ENCODE measurements at regions not wholly inside any gene's neighbourhood (a gene's known extent, or its start where the extent isn't known, plus 50 kb on each side); places are given as distances from the start of the nearest gene placed in this dataset.

- no peak for DNase-seq
- Mint-ChIP-seq H3K4me3 (ENCODE audit: unreplicated experiment) (no peak overlapping the region), H3K27me3 (ENCODE audit: unreplicated experiment) (peaks cover 2% of the 10 kb centered on the region), H3K27ac (ENCODE audit: unreplicated experiment) (no peak overlapping the region), H3K36me3 (ENCODE audit: unreplicated experiment) (peaks cover under 1% of the 10 kb centered on the region), H3K4me1 (ENCODE audit: low read depth, unreplicated experiment) (no peaks in the 10 kb centered on the region), H3K9me3 (ENCODE audit: unreplicated experiment) (peaks cover 2% of the 10 kb centered on the region)
- no peak for TF ChIP-seq CTCF (IDR thresholded peaks at IDR 0.05; ENCODE audit: partially characterized antibody, unreplicated experiment)
These were observed 163.0 kb upstream of the TLL1 start for GRCh38 chr4:165709973-165710526.

- Mint-ChIP-seq H3K27me3 (ENCODE audit: unreplicated experiment) (no peaks in the 10 kb centered on the region), H3K36me3 (ENCODE audit: unreplicated experiment) (peaks cover 8% of the 10 kb centered on the region), H3K9me3 (ENCODE audit: unreplicated experiment) (no peaks in the 10 kb centered on the region), H3K4me1 (ENCODE audit: low read depth, unreplicated experiment) (no peaks in the 10 kb centered on the region), H3K27ac (ENCODE audit: unreplicated experiment) (no peak overlapping the region), H3K4me3 (ENCODE audit: unreplicated experiment) (no peak overlapping the region)
- DNase-seq, result no peak
- no peak for TF ChIP-seq CTCF (IDR thresholded peaks at IDR 0.05; ENCODE audit: partially characterized antibody, unreplicated experiment)
These were observed 161.6 kb upstream of the TLL1 start for GRCh38 chr4:165711436-165711835.

GRCh38 chr4:165711912-165712311 is 161.1 kb upstream of the TLL1 start:
- H3K36me3 Mint-ChIP-seq (ENCODE audit: unreplicated experiment), result peaks cover 8% of the 10 kb centered on the region
- H3K27me3 Mint-ChIP-seq (ENCODE audit: unreplicated experiment), result no peaks in the 10 kb centered on the region
- no peak for TF ChIP-seq CTCF (IDR thresholded peaks at IDR 0.05; ENCODE audit: partially characterized antibody, unreplicated experiment)
- no peak overlapping the region for H3K27ac Mint-ChIP-seq (ENCODE audit: unreplicated experiment)
- no peaks in the 10 kb centered on the region for H3K9me3 Mint-ChIP-seq (ENCODE audit: unreplicated experiment)
- DNase-seq, result no peak
- no peaks in the 10 kb centered on the region for H3K4me1 Mint-ChIP-seq (ENCODE audit: low read depth, unreplicated experiment)
- no peak overlapping the region for H3K4me3 Mint-ChIP-seq (ENCODE audit: unreplicated experiment)

- H3K27ac Mint-ChIP-seq (ENCODE audit: unreplicated experiment), result no peak overlapping the region
- no peak for TF ChIP-seq CTCF (IDR thresholded peaks at IDR 0.05; ENCODE audit: partially characterized antibody, unreplicated experiment)
- DNase-seq, result no peak
- peaks cover 8% of the 10 kb centered on the region for H3K36me3 Mint-ChIP-seq (ENCODE audit: unreplicated experiment)
- H3K4me1 Mint-ChIP-seq (ENCODE audit: low read depth, unreplicated experiment), result no peaks in the 10 kb centered on the region
- H3K27me3 Mint-ChIP-seq (ENCODE audit: unreplicated experiment), result no peaks in the 10 kb centered on the region
- H3K4me3 Mint-ChIP-seq (ENCODE audit: unreplicated experiment), result no peak overlapping the region
- no peaks in the 10 kb centered on the region for H3K9me3 Mint-ChIP-seq (ENCODE audit: unreplicated experiment)
These were observed 158.4 kb upstream of the TLL1 start for GRCh38 chr4:165714650-165715049.

GRCh38 chr4:165715211-165715610 is 157.8 kb upstream of the TLL1 start:
- DNase-seq, result no peak
- Mint-ChIP-seq H3K9me3 (ENCODE audit: unreplicated experiment) (no peaks in the 10 kb centered on the region), H3K4me3 (ENCODE audit: unreplicated experiment) (no peak overlapping the region), H3K4me1 (ENCODE audit: low read depth, unreplicated experiment) (no peaks in the 10 kb centered on the region), H3K27ac (ENCODE audit: unreplicated experiment) (no peak overlapping the region), H3K27me3 (ENCODE audit: unreplicated experiment) (no peaks in the 10 kb centered on the region), H3K36me3 (ENCODE audit: unreplicated experiment) (peaks cover 8% of the 10 kb centered on the region)
- no peak for TF ChIP-seq CTCF (IDR thresholded peaks at IDR 0.05; ENCODE audit: partially characterized antibody, unreplicated experiment)
